ENCODE measurements at regions not wholly inside any gene's neighbourhood (a gene's known extent, or its start where the extent isn't known, plus 50 kb on each side); places are given as distances from the start of the nearest gene placed in this dataset.
A peak's percentile ranks its signal among the peaks of the same experiment; 100 is the strongest.

DNA sequence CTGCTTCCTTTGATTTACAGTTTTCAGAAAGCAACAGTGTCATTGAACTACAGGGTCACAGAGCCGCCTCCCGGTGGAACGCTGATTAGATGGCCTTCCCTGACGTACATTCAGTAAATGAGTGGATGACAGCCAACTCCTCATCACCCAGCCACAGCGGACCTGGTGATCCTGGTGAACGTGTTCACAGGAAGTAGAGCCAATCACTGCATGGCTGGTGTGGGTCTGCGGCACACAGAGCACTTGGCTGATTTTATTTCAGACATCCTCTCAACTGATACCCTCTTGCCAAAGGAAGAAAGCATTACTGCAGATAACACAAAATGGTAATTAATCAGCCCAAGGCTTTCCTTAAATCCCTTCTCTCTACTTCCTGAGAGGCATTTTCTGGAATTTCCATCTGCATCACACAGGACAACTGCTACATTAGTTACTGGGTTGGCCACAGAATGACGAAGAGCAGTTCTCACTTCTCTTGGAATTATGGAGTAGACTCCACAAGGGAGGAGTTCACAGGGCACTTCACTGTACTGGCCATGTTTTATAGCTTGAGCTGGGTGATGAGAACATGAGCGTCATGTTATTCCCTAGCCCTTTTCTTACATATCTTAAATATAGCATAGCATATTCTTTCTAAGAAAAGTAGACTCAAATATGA is 84.0 kb upstream of the SLC7A1 start:
- DNase-seq = peak in 4 of 5 donors; percentile 15 to 75 (median 40)
- Histone ChIP-seq H3K27me3 (ENCODE audit: control insufficient read depth, insufficient read depth, low read length) (no peaks in the 10 kb centered on the region), H3K4me1 (ENCODE audit: control insufficient read depth in 2 of 3, insufficient read depth in 2 of 3, low read depth in 1 of 3, low read length in 3 of 3) (peaks cover 0 to 2% (median 0%) of the 10 kb centered on the region in 3 donors), H3K4me3 (ENCODE audit: low read length in 3 of 3) (no peak overlapping the region), H3K36me3 (ENCODE audit: control insufficient read depth in 2 of 3, insufficient read depth in 3 of 3, low read length in 3 of 3) (no peaks in the 10 kb centered on the region), H3K27ac (ENCODE audit: low read depth in 2 of 2, low read length in 2 of 2) (no peak overlapping the region), H3K9me3 (ENCODE audit: control insufficient read depth in 2 of 3, insufficient read depth in 1 of 3, low read length in 3 of 3) (no peaks in the 10 kb centered on the region), H3K9ac (ENCODE audit: low read length in 3 of 3) (no peak overlapping the region)
- TF ChIP-seq, protein P1, sequence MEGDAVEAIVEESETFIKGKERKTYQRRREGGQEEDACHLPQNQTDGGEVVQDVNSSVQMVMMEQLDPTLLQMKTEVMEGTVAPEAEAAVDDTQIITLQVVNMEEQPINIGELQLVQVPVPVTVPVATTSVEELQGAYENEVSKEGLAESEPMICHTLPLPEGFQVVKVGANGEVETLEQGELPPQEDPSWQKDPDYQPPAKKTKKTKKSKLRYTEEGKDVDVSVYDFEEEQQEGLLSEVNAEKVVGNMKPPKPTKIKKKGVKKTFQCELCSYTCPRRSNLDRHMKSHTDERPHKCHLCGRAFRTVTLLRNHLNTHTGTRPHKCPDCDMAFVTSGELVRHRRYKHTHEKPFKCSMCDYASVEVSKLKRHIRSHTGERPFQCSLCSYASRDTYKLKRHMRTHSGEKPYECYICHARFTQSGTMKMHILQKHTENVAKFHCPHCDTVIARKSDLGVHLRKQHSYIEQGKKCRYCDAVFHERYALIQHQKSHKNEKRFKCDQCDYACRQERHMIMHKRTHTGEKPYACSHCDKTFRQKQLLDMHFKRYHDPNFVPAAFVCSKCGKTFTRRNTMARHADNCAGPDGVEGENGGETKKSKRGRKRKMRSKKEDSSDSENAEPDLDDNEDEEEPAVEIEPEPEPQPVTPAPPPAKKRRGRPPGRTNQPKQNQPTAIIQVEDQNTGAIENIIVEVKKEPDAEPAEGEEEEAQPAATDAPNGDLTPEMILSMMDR (IDR thresholded peaks at IDR 0.05; ENCODE audit: borderline replicate concordance, extremely low read depth, insufficient read depth) = no peak
- intact Hi-C loops (cut with DNase I) = no loop called here
- no peak for FAIRE-seq

DNA sequence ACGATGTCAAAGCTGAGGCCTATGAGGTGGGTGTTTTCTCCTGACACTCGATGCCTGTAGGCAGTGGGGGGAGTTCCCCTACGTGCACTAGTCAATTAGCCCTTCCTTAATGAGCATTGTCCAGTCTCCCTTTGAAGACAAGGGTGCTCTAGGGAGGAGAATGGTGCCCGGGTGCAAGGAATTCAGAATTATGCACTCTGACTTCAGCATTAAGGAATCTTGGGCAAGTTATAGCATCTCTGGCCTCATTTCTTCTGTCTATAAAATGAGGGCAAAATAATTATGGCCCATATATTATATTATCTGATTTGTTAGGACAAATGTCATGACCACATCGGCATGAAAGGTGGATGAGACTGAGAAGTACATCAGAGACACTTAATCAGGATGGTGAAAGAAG is 82.1 kb upstream of the SLC7A1 start:
- H3K27ac ChIP-seq (ENCODE audit: low read depth in 2 of 2, low read length in 2 of 2) = no peak overlapping the region
- peaks cover 0 to 2% (median 0%) of the 10 kb centered on the region in 3 donors for H3K4me1 ChIP-seq (ENCODE audit: control insufficient read depth in 2 of 3, insufficient read depth in 2 of 3, low read depth in 1 of 3, low read length in 3 of 3)
- TF ChIP-seq, protein P1 (IDR thresholded peaks at IDR 0.05; ENCODE audit: borderline replicate concordance, extremely low read depth, insufficient read depth) = no peak
- DNase-seq = no peak
- H3K9me3 ChIP-seq (ENCODE audit: control insufficient read depth in 2 of 3, insufficient read depth in 1 of 3, low read length in 3 of 3) = no peaks in the 10 kb centered on the region
- H3K36me3 ChIP-seq (ENCODE audit: control insufficient read depth in 2 of 3, insufficient read depth in 3 of 3, low read length in 3 of 3) = no peaks in the 10 kb centered on the region
- intact Hi-C loops (cut with DNase I) = no loop called here
- H3K27me3 ChIP-seq (ENCODE audit: control insufficient read depth, insufficient read depth, low read length) = no peaks in the 10 kb centered on the region
- no peak for FAIRE-seq
- H3K9ac ChIP-seq (ENCODE audit: low read length in 3 of 3) = no peak overlapping the region
- no peak overlapping the region for H3K4me3 ChIP-seq (ENCODE audit: low read length in 3 of 3)

DNA sequence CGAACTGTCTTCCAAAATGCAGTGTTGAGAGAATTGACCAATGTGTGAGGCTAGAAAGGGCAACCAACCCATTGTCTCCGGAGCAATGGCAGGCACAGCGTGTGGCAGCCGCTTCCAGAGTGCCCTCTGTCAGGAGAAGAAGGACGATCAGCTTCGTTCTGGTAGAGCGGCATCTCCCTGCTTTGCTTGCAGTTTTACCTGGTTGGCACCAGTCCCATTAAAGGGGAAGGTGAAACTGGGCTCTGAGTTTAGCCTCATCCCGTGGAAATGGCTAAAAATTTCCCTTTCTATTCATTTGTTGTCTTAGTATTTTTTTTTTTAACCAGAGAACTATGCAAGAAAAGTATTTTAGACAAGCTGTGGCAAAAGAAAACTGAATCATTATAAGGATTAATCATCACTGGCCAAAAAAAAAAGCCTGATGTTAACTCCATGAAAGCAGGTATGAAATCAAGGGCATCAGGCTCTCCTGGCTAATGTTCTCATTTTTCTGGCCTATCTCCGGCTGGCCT is 81.5 kb upstream of the SLC7A1 start:
- Histone ChIP-seq H3K9ac (ENCODE audit: low read length in 3 of 3) (no peak overlapping the region), H3K4me3 (ENCODE audit: low read length in 3 of 3) (no peak overlapping the region), H3K27me3 (ENCODE audit: control insufficient read depth, insufficient read depth, low read length) (no peaks in the 10 kb centered on the region), H3K27ac (ENCODE audit: low read depth in 2 of 2, low read length in 2 of 2) (no peak overlapping the region), H3K36me3 (ENCODE audit: control insufficient read depth in 2 of 3, insufficient read depth in 3 of 3, low read length in 3 of 3) (no peaks in the 10 kb centered on the region), H3K4me1 (ENCODE audit: control insufficient read depth in 2 of 3, insufficient read depth in 2 of 3, low read depth in 1 of 3, low read length in 3 of 3) (peaks cover 0 to 2% (median 0%) of the 10 kb centered on the region in 3 donors), H3K9me3 (ENCODE audit: control insufficient read depth in 2 of 3, insufficient read depth in 1 of 3, low read length in 3 of 3) (no peaks in the 10 kb centered on the region)
- intact Hi-C loops (cut with DNase I) = no loop called here
- TF ChIP-seq, protein P1 (IDR thresholded peaks at IDR 0.05; ENCODE audit: borderline replicate concordance, extremely low read depth, insufficient read depth) = no peak
- DNase-seq (peak in 1 of 5 donors; percentile 5), FAIRE-seq (no peak)

All from kidney (tissue), 13 donors.